A673 (cell line): ENCODE measurements at regions not wholly inside any gene's neighbourhood (a gene's known extent, or its start where the extent isn't known, plus 50 kb on each side); places are given as distances from the start of the nearest gene placed in this dataset.

Experiments
- BruUV-seq: library from RNA; stranded (reverse); fragments of 400-500 nt; replicated peaks from 2 replicates; lab custom pipeline; 2021; lab: Mats Ljungman, UMichigan
- CTCF ChIA-PET: fragments of 300-600 bp; sonication (Branson Sonifier 250); formaldehyde crosslinking; loops from one replicate; lab custom pipeline; 2022; ENCODE audit warnings: antibody characterized with exemption; lab: Charles Lee
- POLR2A ChIA-PET: fragments of 300-600 bp; sonication (Branson Sonifier 250); formaldehyde crosslinking; loops from one replicate; lab custom pipeline; 2022; ENCODE audit warnings: antibody characterized with exemption; ENCODE audit not compliant: low non-redundant PET; lab: Charles Lee
- DNase-seq: peaks from one replicate; pipeline ENCODE4 v3.0.0-alpha.2; 2015; ENCODE audit warnings: low spot score
- H3K27ac ChIP-seq: fragments of 200-600 bp; sonication (generic); 2 replicates; pipeline ENCODE4 v1.5.1; 2016; ENCODE audit warnings: mixed run types, low read depth, mild to moderate bottlenecking, mixed read lengths, antibody characterized with exemption, low read length; ENCODE audit not compliant: poor library complexity, severe bottlenecking
- H3K27me3 ChIP-seq: fragments of 200-600 bp; sonication (generic); replicated peaks from 2 replicates; pipeline ENCODE4 v1.6.1; 2017; ENCODE audit warnings: mixed run types, low read depth, mild to moderate bottlenecking, mixed read lengths, antibody characterized with exemption, low read length; ENCODE audit not compliant: insufficient read depth, poor library complexity
- H3K36me3 ChIP-seq: fragments of 200-600 bp; sonication (generic); 2 replicates; pipeline ENCODE4 v1.6.1; 2016; ENCODE audit warnings: mixed run types, mild to moderate bottlenecking, mixed read lengths, antibody characterized with exemption, low read length; ENCODE audit not compliant: insufficient read depth, poor library complexity, severe bottlenecking
- H3K4me1 ChIP-seq: fragments of 200-600 bp; sonication (generic); 2 replicates; pipeline ENCODE4 v1.6.1; 2017; ENCODE audit warnings: mixed run types, mild to moderate bottlenecking, mixed read lengths, antibody characterized with exemption, low read length; ENCODE audit not compliant: insufficient read depth, poor library complexity, severe bottlenecking
- H3K4me3 ChIP-seq: fragments of 200-600 bp; sonication (generic); 2 replicates; pipeline ENCODE4 v1.5.1; 2016; ENCODE audit warnings: low read depth, mixed run types, mild to moderate bottlenecking, mixed read lengths, low read length; ENCODE audit not compliant: poor library complexity, severe bottlenecking
- H3K9me3 ChIP-seq: fragments of 200-600 bp; sonication (generic); 2 replicates; pipeline ENCODE4 v1.6.1; 2016; ENCODE audit warnings: mixed run types, low read depth, mild to moderate bottlenecking, mixed read lengths, antibody characterized with exemption, low read length; ENCODE audit not compliant: poor library complexity, severe bottlenecking
- EZH2 ChIP-seq: fragments of 200-600 bp; sonication (generic); IDR thresholded peaks from 2 replicates; pipeline ENCODE4 v1.6.1; 2017; ENCODE audit warnings: borderline replicate concordance, low read depth, mild to moderate bottlenecking, mixed read lengths, antibody characterized with exemption, low read length; ENCODE audit not compliant: poor library complexity, severe bottlenecking
- intact Hi-C: fragments of 100-400 bp; cut with micrococcal nuclease; formaldehyde crosslinking; loops from one replicate; pipeline ENCODE4 v1.10.0; 2022; ENCODE audit not compliant: unreplicated experiment
- TF ChIP-seq, protein P1 (sequence below): fragments of 300-800, 200-600 bp; sonication (generic); conservative IDR thresholded peaks from 2 replicates; pipeline ENCODE4 v1.5.1; 2017; ENCODE audit warnings: low read depth, mild to moderate bottlenecking, antibody characterized with exemption, low read length, moderate library complexity, mixed read lengths

DNA sequence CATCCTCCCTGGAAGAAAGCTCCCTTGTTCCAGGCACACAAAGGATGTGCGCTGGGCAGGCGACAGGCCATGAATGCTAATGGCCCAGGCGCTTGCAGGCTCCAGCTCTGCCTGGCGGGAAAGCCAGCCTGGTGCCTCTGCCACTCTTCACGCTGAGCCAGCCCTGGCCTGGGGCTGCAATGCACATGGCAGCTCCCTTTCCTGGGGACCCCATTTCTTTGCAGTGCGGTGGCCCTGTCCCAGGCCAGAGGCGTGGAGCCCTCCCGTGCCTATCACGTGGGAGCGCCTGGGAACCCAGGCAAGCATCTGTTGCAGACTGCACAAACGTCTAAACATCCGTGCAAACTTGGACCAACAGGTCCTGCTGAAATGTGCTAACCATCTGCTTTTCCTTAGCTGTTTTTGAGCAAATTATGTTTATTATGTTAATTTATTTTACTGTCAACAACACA is 152.1 kb upstream of the LYZL2 start:
- H3K4me1 ChIP-seq: no peaks in the 10 kb centered on the region
- no peaks in the 10 kb centered on the region for H3K9me3 ChIP-seq
- H3K27ac ChIP-seq: no peak overlapping the region
- H3K4me3 ChIP-seq: no peak overlapping the region
- H3K36me3 ChIP-seq: no peaks in the 10 kb centered on the region
- DNase-seq: no peak
- no peak for TF ChIP-seq EZH2
- TF ChIP-seq, protein P1, sequence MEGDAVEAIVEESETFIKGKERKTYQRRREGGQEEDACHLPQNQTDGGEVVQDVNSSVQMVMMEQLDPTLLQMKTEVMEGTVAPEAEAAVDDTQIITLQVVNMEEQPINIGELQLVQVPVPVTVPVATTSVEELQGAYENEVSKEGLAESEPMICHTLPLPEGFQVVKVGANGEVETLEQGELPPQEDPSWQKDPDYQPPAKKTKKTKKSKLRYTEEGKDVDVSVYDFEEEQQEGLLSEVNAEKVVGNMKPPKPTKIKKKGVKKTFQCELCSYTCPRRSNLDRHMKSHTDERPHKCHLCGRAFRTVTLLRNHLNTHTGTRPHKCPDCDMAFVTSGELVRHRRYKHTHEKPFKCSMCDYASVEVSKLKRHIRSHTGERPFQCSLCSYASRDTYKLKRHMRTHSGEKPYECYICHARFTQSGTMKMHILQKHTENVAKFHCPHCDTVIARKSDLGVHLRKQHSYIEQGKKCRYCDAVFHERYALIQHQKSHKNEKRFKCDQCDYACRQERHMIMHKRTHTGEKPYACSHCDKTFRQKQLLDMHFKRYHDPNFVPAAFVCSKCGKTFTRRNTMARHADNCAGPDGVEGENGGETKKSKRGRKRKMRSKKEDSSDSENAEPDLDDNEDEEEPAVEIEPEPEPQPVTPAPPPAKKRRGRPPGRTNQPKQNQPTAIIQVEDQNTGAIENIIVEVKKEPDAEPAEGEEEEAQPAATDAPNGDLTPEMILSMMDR: no peak
- intact Hi-C loops: loop anchor here (5.0 to 10.0 kb wide), 2 partner anchors 983 to 1026 kb away; no protein-coding TSS in a partner anchor
- BruUV-seq: no TSS peak
- no peaks in the 10 kb centered on the region for H3K27me3 ChIP-seq
- CTCF ChIA-PET: no interaction called here
- POLR2A ChIA-PET: no interaction called here

DNA sequence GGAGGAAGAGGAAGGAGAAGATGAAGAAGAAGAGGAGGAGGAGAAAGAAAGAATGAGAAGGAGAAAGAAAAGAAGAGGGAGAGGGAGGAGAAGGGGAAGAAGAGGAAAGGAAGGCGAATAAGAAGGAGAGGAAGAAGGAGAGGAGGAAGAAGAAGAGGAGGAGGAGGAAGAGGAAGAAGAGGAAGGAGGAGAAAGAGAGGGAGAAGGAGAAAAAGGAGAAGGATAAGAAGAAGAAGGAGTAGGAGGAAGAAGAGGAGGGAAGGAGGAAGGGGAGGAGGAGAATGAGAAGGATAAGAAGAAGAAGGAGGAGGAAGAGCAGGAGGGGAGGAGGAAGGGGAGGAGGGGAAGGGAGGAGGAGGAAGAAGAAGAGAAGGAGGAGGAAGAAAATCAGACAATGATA is 149.2 kb upstream of the LYZL2 start:
- intact Hi-C loops: no loop called here
- TF ChIP-seq EZH2: no peak
- TF ChIP-seq, protein P1: no peak

DNA sequence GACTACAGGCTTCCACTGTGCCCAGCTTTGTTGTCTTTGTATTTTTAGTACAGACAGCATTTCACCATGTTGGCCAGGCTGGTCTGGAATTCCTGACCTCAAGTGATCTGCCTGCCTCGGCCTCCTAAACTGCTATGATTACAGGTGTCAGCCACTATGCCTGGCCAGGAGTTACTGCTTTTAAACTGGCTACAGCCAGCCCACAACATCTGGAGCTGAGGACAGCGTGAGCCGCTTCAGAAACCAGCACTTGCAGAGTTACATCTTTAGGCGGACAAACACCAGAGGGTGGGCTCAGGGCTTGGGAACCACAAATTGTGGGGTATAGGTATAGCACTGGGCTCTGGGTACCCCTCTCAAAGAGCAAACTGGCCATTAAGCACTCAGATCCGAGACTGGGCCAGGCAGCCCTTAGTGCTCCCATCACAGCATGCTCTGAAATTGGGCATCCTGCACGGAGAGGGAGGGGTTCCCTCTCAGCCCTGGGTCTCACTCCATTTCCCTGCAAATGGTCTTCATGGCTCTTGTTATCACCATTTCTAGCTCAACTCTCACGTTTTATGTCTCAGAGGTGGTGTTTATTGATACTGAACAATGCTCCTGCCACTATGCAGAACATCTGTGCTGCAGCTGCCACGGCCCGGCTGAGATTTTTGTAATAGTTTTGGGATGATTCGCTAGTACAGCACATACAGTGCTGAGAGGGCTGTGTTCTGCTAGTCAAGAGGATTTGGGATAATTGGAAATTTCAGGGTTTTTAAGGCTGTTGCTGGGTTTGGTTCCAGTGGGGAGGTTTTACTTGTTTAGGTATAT is 146.4 kb upstream of the LYZL2 start:
- BruUV-seq: no TSS peak
- ChIA-PET CTCF (no interaction called here), POLR2A (no interaction called here)
- TF ChIP-seq EZH2: no peak
- TF ChIP-seq, protein P1: no peak
- no peak for DNase-seq
- no peak overlapping the region for H3K27ac ChIP-seq
- H3K4me1 ChIP-seq: no peaks in the 10 kb centered on the region
- no peaks in the 10 kb centered on the region for H3K27me3 ChIP-seq
- peaks cover 6% of the 10 kb centered on the region for H3K9me3 ChIP-seq
- intact Hi-C loops: no loop called here
- H3K4me3 ChIP-seq: no peak overlapping the region
- H3K36me3 ChIP-seq: no peaks in the 10 kb centered on the region

More for the DNA sequence above, 149.2 kb upstream of the LYZL2 start:
- Histone ChIP-seq H3K4me3 (no peak overlapping the region), H3K27ac (no peak overlapping the region), H3K4me1 (no peaks in the 10 kb centered on the region), H3K27me3 (no peaks in the 10 kb centered on the region), H3K36me3 (no peaks in the 10 kb centered on the region), H3K9me3 (no peaks in the 10 kb centered on the region)
- CTCF ChIA-PET: no interaction called here
- POLR2A ChIA-PET: no interaction called here
- BruUV-seq: no TSS peak
- DNase-seq: no peak
